ENCODE measurements at regions not wholly inside any gene's neighbourhood (a gene's known extent, or its start where the extent isn't known, plus 50 kb on each side); places are given as distances from the start of the nearest gene placed in this dataset.

GRCh38 chr14:56498112-56498511 lies 81.5 kb upstream of the TMEM260 start:
- no peak for DNase-seq (ENCODE audit: low read depth in 2 of 2)

DNA sequence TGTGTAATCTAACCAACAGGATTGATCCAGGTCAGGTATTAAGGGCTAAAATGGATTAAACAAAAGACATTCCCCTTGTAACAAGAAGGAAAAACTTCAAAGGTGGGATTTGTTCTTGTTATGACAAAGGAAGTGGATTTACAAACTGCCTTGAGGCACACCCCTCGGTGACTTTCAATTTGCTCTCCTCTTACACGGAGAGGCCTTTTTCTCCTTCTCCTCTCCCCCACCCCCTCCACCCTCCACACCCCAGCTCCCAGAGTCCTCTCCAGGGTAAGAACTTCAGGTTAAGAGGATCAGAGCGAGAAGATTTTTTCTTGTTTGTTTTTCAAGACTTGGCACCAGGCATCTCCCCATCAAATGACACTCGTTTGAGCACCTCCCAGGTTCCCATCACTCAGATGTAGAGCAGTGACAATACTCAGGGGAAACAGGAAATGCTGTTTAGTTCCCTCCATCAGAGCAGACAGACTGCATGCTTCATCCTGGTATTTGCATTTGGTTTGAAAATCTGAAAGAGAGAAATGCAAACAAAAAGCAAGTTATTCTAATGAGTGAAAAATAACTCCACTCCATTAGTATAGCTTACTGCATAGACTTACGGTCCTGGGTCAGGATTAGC lies 77.6 kb upstream of the TMEM260 start:
- DNase-seq (ENCODE audit: low read depth in 2 of 2) = no peak

DNA sequence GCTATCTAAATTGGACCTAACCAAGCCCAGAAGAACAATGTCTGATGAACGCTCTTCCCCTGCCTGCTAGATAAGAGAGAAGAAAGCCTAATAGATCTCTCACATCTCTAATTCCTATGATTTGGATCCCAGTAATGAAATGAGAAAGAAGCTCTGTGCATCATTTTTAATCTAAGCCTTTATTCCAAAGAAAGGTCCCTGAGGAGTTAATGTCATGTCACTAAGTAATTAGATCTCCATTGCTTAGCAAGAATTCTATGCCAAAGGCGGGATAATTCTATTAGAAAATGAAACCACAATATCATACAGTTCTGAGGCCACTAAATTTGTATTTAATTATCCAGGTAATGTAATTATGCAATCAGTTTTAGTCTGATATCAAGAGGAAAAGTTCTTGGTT lies 74.2 kb upstream of the TMEM260 start:
- no peak for DNase-seq (ENCODE audit: low read depth in 2 of 2)

- DNase-seq (ENCODE audit: low read depth in 2 of 2) = no peak
These were observed 67.1 kb upstream of the TMEM260 start for GRCh38 chr14:56512521-56512920.

GRCh38 chr14:56514663-56515371 lies 64.8 kb upstream of the TMEM260 start:
- DNase-seq (ENCODE audit: low read depth in 2 of 2) = no peak

DNA sequence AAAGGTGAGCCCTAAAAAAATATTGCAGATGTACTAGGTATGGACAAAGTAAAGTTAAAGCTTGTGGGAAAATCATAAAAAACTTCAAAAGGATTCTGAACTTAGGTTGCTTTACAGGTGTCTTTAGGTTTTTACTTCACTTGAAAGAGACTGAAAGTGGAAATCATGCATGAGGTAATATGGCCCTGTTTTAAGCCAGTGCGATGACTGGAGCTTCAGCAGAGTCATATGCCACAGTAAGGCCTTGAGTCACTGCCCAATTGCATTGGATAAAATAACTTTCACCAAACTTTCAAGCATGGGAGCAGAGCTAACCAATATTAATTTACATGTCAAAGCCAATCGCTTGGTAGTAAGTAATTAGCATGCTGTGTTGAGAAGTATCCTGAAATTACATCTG lies 63.9 kb upstream of the TMEM260 start:
- DNase-seq (ENCODE audit: low read depth in 2 of 2) = no peak

DNA sequence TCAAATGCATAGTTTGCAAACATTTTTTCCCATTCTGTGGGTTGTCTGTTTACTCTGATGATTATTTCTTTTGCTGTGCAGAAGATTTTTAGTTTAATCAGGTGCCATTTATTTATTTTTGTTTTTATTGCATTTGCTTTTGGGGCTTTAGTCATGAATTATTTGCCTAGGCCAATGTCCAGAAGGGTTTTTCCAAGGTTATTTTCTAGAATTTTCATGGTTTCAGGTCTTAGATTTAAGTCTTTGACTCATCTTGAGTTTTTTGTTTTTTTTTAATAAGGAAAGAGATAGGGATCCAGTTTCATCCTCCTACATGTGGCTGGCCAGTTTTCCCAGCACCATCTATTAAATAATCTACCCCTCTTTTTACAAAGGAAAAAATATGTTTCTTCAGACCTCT lies 57.2 kb upstream of the TMEM260 start:
- no peak for DNase-seq (ENCODE audit: low read depth in 2 of 2)

- DNase-seq (ENCODE audit: low read depth in 2 of 2) = no peak
These were observed 54.5 kb upstream of the TMEM260 start for GRCh38 chr14:56524971-56525677.

GRCh38 chr14:56528927-56529326 lies 50.7 kb upstream of the TMEM260 start:
- DNase-seq (ENCODE audit: low read depth in 2 of 2) = no peak

Measured in stimulated activated CD4-positive, alpha-beta T cell treated with anti-CD3 and anti-CD28 coated beads, Interleukin-12 subunit alpha, Interleukin-12 subunit beta, amount 100 ng/mL, for 24 hours (primary cell).